ENCODE measurements at regions not wholly inside any gene's neighbourhood (a gene's known extent, or its start where the extent isn't known, plus 50 kb on each side); places are given as distances from the start of the nearest gene placed in this dataset.

DNA sequence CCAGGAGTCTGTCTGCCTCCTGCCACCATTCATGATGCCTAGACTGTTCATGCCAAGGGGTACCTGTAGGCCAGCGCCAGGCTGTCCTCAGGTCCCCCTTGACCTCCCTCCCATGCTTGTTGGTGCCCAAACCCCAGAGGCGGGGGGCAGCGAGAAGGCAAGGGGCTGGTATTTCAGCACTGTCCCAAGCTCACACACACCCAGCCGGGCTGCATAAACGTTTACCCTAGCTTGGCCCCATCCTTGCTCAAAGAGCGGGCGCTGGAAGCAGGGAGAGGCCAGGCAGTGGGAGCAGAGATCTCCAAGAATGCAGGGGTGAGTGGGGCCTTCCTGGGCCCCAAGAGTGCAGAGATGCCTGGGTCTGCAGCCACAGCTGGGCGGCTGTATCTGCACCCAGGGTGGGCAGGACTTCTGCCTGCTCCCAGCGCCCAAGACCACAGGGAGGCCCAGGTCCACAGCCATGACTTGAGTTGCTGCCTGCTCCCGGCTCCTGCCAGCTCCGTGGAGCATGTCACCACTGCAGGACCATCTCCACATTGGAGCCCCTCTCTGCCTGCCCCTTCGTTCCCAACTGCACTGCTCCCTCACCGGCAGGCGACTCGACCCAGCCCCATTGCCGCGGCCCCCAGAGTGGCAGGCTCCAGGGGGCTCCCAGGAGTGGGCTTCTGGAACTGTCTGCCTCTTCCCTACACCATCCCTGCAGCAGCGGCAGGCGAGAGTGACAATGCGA, 616.6 kb downstream of the METTL4 start:
- Histone ChIP-seq H3K27ac (replicated peaks) (no peak overlapping the region), H3K4me3 (replicated peaks; ENCODE audit: insufficient read depth, low read length) (no peak overlapping the region), H3K27me3 (ENCODE audit: insufficient read depth, poor library complexity, severe bottlenecking) (no peaks in the 10 kb centered on the region)
- no peak for DNase-seq (ENCODE audit: low read depth in 1 of 2, low spot score in 1 of 2)
- TF ChIP-seq, protein P1, sequence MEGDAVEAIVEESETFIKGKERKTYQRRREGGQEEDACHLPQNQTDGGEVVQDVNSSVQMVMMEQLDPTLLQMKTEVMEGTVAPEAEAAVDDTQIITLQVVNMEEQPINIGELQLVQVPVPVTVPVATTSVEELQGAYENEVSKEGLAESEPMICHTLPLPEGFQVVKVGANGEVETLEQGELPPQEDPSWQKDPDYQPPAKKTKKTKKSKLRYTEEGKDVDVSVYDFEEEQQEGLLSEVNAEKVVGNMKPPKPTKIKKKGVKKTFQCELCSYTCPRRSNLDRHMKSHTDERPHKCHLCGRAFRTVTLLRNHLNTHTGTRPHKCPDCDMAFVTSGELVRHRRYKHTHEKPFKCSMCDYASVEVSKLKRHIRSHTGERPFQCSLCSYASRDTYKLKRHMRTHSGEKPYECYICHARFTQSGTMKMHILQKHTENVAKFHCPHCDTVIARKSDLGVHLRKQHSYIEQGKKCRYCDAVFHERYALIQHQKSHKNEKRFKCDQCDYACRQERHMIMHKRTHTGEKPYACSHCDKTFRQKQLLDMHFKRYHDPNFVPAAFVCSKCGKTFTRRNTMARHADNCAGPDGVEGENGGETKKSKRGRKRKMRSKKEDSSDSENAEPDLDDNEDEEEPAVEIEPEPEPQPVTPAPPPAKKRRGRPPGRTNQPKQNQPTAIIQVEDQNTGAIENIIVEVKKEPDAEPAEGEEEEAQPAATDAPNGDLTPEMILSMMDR (IDR thresholded peaks at IDR 0.05; ENCODE audit: insufficient read depth, low read length), result no peak

GRCh38 chr18:1958798-1959197, 612.5 kb downstream of the METTL4 start:
- Histone ChIP-seq H3K27ac (replicated peaks) (no peak overlapping the region), H3K27me3 (ENCODE audit: insufficient read depth, poor library complexity, severe bottlenecking) (no peaks in the 10 kb centered on the region), H3K4me3 (replicated peaks; ENCODE audit: insufficient read depth, low read length) (no peak overlapping the region)
- DNase-seq (ENCODE audit: low read depth in 1 of 2, low spot score in 1 of 2), result no peak
- no peak for TF ChIP-seq REST (IDR thresholded peaks at IDR 0.05; ENCODE audit: insufficient replicate concordance, low read depth)
- TF ChIP-seq GABPA (IDR thresholded peaks at IDR 0.05; ENCODE audit: low read depth), result no peak
- no peak for TF ChIP-seq POLR2AphosphoS5 (IDR thresholded peaks at IDR 0.05; ENCODE audit: low read depth)
- TF ChIP-seq, protein P1 (IDR thresholded peaks at IDR 0.05; ENCODE audit: insufficient read depth, low read length), result no peak
- TF ChIP-seq SPI1 (IDR thresholded peaks at IDR 0.05; ENCODE audit: borderline replicate concordance, low read depth), result no peak

DNA sequence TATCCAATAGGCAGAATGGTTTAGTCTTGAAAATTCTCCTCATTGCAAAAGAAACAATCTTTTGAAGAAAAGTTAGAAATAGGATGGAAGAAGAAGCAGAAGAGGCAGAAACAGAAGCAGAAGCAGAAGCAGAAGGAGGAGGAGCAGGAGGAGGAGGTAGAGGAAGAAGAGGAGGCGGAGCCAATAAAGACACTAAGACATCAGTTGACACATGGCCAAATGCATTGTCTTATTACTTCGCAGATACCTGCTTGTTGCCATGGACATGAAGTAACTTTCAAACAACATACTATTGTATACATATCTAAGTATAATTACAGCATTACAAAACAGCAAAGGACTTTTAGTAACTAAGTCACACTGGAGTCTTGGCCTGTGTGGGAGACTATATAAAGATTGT, 606.3 kb downstream of the METTL4 start:
- TF ChIP-seq REST (IDR thresholded peaks at IDR 0.05; ENCODE audit: insufficient replicate concordance, low read depth) (no peak), SPI1 (IDR thresholded peaks at IDR 0.05; ENCODE audit: borderline replicate concordance, low read depth) (no peak), GABPA (IDR thresholded peaks at IDR 0.05; ENCODE audit: low read depth) (no peak), POLR2AphosphoS5 (IDR thresholded peaks at IDR 0.05; ENCODE audit: low read depth) (no peak)
- TF ChIP-seq, protein P1 (IDR thresholded peaks at IDR 0.05; ENCODE audit: insufficient read depth, low read length), result no peak
- DNase-seq (ENCODE audit: low read depth in 1 of 2, low spot score in 1 of 2), result peak in 1 of 2 experiments; percentile 1
- Histone ChIP-seq H3K27me3 (ENCODE audit: insufficient read depth, poor library complexity, severe bottlenecking) (no peaks in the 10 kb centered on the region), H3K27ac (replicated peaks) (no peak overlapping the region), H3K4me3 (replicated peaks; ENCODE audit: insufficient read depth, low read length) (no peak overlapping the region)

GRCh38 chr18:1965541-1965940, 605.8 kb downstream of the METTL4 start:
- H3K27me3 ChIP-seq (ENCODE audit: insufficient read depth, poor library complexity, severe bottlenecking), result no peaks in the 10 kb centered on the region
- H3K27ac ChIP-seq (replicated peaks), result no peak overlapping the region
- TF ChIP-seq POLR2AphosphoS5 (IDR thresholded peaks at IDR 0.05; ENCODE audit: low read depth), result no peak
- no peak for TF ChIP-seq REST (IDR thresholded peaks at IDR 0.05; ENCODE audit: insufficient replicate concordance, low read depth)
- TF ChIP-seq, protein P1 (IDR thresholded peaks at IDR 0.05; ENCODE audit: insufficient read depth, low read length), result no peak
- TF ChIP-seq SPI1 (IDR thresholded peaks at IDR 0.05; ENCODE audit: borderline replicate concordance, low read depth), result no peak
- no peak for TF ChIP-seq GABPA (IDR thresholded peaks at IDR 0.05; ENCODE audit: low read depth)
- no peak overlapping the region for H3K4me3 ChIP-seq (replicated peaks; ENCODE audit: insufficient read depth, low read length)
- DNase-seq (ENCODE audit: low read depth in 1 of 2, low spot score in 1 of 2), result no peak

Measured in HL-60 (cell line).